ACC112 (cell line): ENCODE measurements at regions not wholly inside any gene's neighbourhood (a gene's known extent, or its start where the extent isn't known, plus 50 kb on each side); places are given as distances from the start of the nearest gene placed in this dataset.

Experiments
- H2AFZ ChIP-seq: fragments of 200-600 bp; sonication (generic); one replicate; pipeline ENCODE4 v1.6.0; 2017; ENCODE audit warnings: antibody characterized with exemption, low read length; ENCODE audit not compliant: unreplicated experiment
- H3K27ac ChIP-seq: fragments of 200-600 bp; sonication (generic); 2 replicates; pipeline ENCODE4 v1.5.1; 2014; ENCODE audit warnings: low read depth, mild to moderate bottlenecking, antibody characterized with exemption, low read length, moderate library complexity
- H3K27me3 ChIP-seq: fragments of 200-600 bp; sonication (generic); 2 replicates; pipeline ENCODE4 v1.6.1; 2014; ENCODE audit warnings: mild to moderate bottlenecking, antibody characterized with exemption, low read length, moderate library complexity, mixed read lengths; ENCODE audit not compliant: insufficient read depth
- H3K36me3 ChIP-seq: fragments of 200-600 bp; sonication (generic); 2 replicates; pipeline ENCODE4 v1.6.1; 2016; ENCODE audit warnings: mild to moderate bottlenecking, antibody characterized with exemption, low read length, moderate library complexity, mixed read lengths; ENCODE audit not compliant: insufficient read depth
- H3K4me1 ChIP-seq: fragments of 200-600 bp; sonication (generic); one replicate; pipeline ENCODE4 v1.6.1; 2016; ENCODE audit warnings: low read length, mixed read lengths; ENCODE audit not compliant: insufficient read depth, unreplicated experiment, control insufficient read depth
- H3K4me3 ChIP-seq: fragments of 200-600 bp; sonication (generic); 2 replicates; pipeline ENCODE4 v1.5.1; 2014; ENCODE audit warnings: mild to moderate bottlenecking, low read depth, low read length
- H3K79me2 ChIP-seq: fragments of 200-600 bp; sonication (generic); one replicate; pipeline ENCODE4 v1.6.0; 2016; ENCODE audit warnings: low read length; ENCODE audit not compliant: control insufficient read depth, unreplicated experiment, insufficient read depth

GRCh38 chr3:106703524-106703923, 673.7 kb upstream of the CCDC54 start:
- Histone ChIP-seq H3K4me1 (no peaks in the 10 kb centered on the region), H2AFZ (no peak overlapping the region), H3K27me3 (no peaks in the 10 kb centered on the region), H3K27ac (no peak overlapping the region), H3K4me3 (no peak overlapping the region), H3K36me3 (no peaks in the 10 kb centered on the region), H3K79me2 (no peaks in the 10 kb centered on the region)

- Histone ChIP-seq H3K36me3 (no peaks in the 10 kb centered on the region), H2AFZ (no peak overlapping the region), H3K4me1 (peaks cover 18% of the 10 kb centered on the region), H3K27me3 (no peaks in the 10 kb centered on the region), H3K79me2 (no peaks in the 10 kb centered on the region), H3K4me3 (no peak overlapping the region), H3K27ac (no peak overlapping the region)
These were observed 669.9 kb upstream of the CCDC54 start for GRCh38 chr3:106707347-106707746.

GRCh38 chr3:106710596-106710995, 666.6 kb upstream of the CCDC54 start:
- Histone ChIP-seq H2AFZ (no peak overlapping the region), H3K27ac (no peak overlapping the region)

GRCh38 chr3:106711650-106712049, 665.6 kb upstream of the CCDC54 start:
- H3K4me3 ChIP-seq = peak overlapping the region; percentile 40
- no peaks in the 10 kb centered on the region for H3K36me3 ChIP-seq
- H3K79me2 ChIP-seq = no peaks in the 10 kb centered on the region
- peak overlapping the region; percentile 72 for H2AFZ ChIP-seq
- H3K27ac ChIP-seq = peak overlapping the region; percentile 47
- H3K4me1 ChIP-seq = peaks cover 18% of the 10 kb centered on the region
- no peaks in the 10 kb centered on the region for H3K27me3 ChIP-seq

More at GRCh38 chr3:106710596-106710995, 666.6 kb upstream of the CCDC54 start:
- H3K36me3 ChIP-seq = no peaks in the 10 kb centered on the region
- H3K4me1 ChIP-seq = peaks cover 18% of the 10 kb centered on the region
- no peak overlapping the region for H3K4me3 ChIP-seq
- no peaks in the 10 kb centered on the region for H3K79me2 ChIP-seq
- H3K27me3 ChIP-seq = no peaks in the 10 kb centered on the region

- Histone ChIP-seq H3K27me3 (no peaks in the 10 kb centered on the region), H3K27ac (no peak overlapping the region), H3K79me2 (no peaks in the 10 kb centered on the region), H3K4me3 (no peak overlapping the region), H3K4me1 (peaks cover 22% of the 10 kb centered on the region), H3K36me3 (no peaks in the 10 kb centered on the region), H2AFZ (no peak overlapping the region)
These were observed 662.8 kb upstream of the CCDC54 start for GRCh38 chr3:106714400-106714799.

- Histone ChIP-seq H3K27me3 (no peaks in the 10 kb centered on the region), H3K79me2 (no peaks in the 10 kb centered on the region), H2AFZ (no peak overlapping the region), H3K36me3 (no peaks in the 10 kb centered on the region), H3K27ac (no peak overlapping the region), H3K4me3 (no peak overlapping the region), H3K4me1 (peaks cover 29% of the 10 kb centered on the region)
These were observed 662.0 kb upstream of the CCDC54 start for GRCh38 chr3:106715286-106715685.

- H3K4me3 ChIP-seq = no peak overlapping the region
- H3K4me1 ChIP-seq = peaks cover 12% of the 10 kb centered on the region
- no peaks in the 10 kb centered on the region for H3K27me3 ChIP-seq
- no peak overlapping the region for H3K27ac ChIP-seq
- no peaks in the 10 kb centered on the region for H3K36me3 ChIP-seq
- H2AFZ ChIP-seq = no peak overlapping the region
- no peaks in the 10 kb centered on the region for H3K79me2 ChIP-seq
These were observed 660.0 kb upstream of the CCDC54 start for GRCh38 chr3:106717178-106717780.

GRCh38 chr3:106719077-106719476, 658.2 kb upstream of the CCDC54 start:
- H3K36me3 ChIP-seq = no peaks in the 10 kb centered on the region
- H3K4me1 ChIP-seq = peaks cover 11% of the 10 kb centered on the region
- no peaks in the 10 kb centered on the region for H3K27me3 ChIP-seq
- no peak overlapping the region for H3K27ac ChIP-seq
- H3K79me2 ChIP-seq = no peaks in the 10 kb centered on the region
- no peak overlapping the region for H3K4me3 ChIP-seq
- peak overlapping the region; percentile 4 for H2AFZ ChIP-seq

- H2AFZ ChIP-seq = peak overlapping the region; percentile 4
- H3K4me3 ChIP-seq = no peak overlapping the region
- H3K36me3 ChIP-seq = no peaks in the 10 kb centered on the region
- H3K27me3 ChIP-seq = no peaks in the 10 kb centered on the region
- H3K79me2 ChIP-seq = no peaks in the 10 kb centered on the region
- H3K4me1 ChIP-seq = peaks cover 11% of the 10 kb centered on the region
- no peak overlapping the region for H3K27ac ChIP-seq
These were observed 657.7 kb upstream of the CCDC54 start for GRCh38 chr3:106719583-106719982.

- Histone ChIP-seq H2AFZ (no peak overlapping the region), H3K27ac (no peak overlapping the region), H3K27me3 (no peaks in the 10 kb centered on the region), H3K36me3 (no peaks in the 10 kb centered on the region), H3K4me3 (no peak overlapping the region), H3K79me2 (no peaks in the 10 kb centered on the region), H3K4me1 (peaks cover 12% of the 10 kb centered on the region)
These were observed 656.7 kb upstream of the CCDC54 start for GRCh38 chr3:106720510-106720909.

GRCh38 chr3:106725566-106725965, 651.7 kb upstream of the CCDC54 start:
- H3K79me2 ChIP-seq = no peaks in the 10 kb centered on the region
- no peak overlapping the region for H3K4me3 ChIP-seq
- peak overlapping the region; percentile 78 for H2AFZ ChIP-seq
- no peak overlapping the region for H3K27ac ChIP-seq
- H3K27me3 ChIP-seq = no peaks in the 10 kb centered on the region
- H3K36me3 ChIP-seq = no peaks in the 10 kb centered on the region
- peaks cover 47% of the 10 kb centered on the region for H3K4me1 ChIP-seq
